SU-DHL-6 (cell line): ENCODE measurements at regions not wholly inside any gene's neighbourhood (a gene's known extent, or its start where the extent isn't known, plus 50 kb on each side); places are given as distances from the start of the nearest gene placed in this dataset.

ENCODE experiments used
- H2AFZ ChIP-seq: fragments of 200-600 bp; sonication (generic); 2 replicates; pipeline ENCODE4 v1.6.1; 2014; ENCODE audit warnings: low read depth, mild to moderate bottlenecking, moderate library complexity, mixed read lengths, antibody characterized with exemption, low read length; ENCODE audit not compliant: severe bottlenecking
- H3F3A ChIP-seq: fragments of 200-600 bp; shearing (Covaris generic); 2 replicates; pipeline ENCODE4 v1.6.0; 2016; ENCODE audit warnings: antibody characterized with exemption, mild to moderate bottlenecking; ENCODE audit not compliant: insufficient read depth
- H3K27ac ChIP-seq: fragments of 200-600 bp; sonication (generic); 2 replicates; pipeline ENCODE4 v1.5.1; 2016; ENCODE audit warnings: low read depth, mild to moderate bottlenecking, low read length, moderate library complexity, mixed read lengths
- H3K27me3 ChIP-seq: fragments of 200-600 bp; sonication (generic), shearing (Covaris generic); 2 replicates; pipeline ENCODE4 v1.6.0; 2014; ENCODE audit warnings: mild to moderate bottlenecking, low read length
- H3K36me3 ChIP-seq: fragments of 200-600 bp; sonication (generic); 2 replicates; pipeline ENCODE4 v1.6.1; 2014; ENCODE audit warnings: mild to moderate bottlenecking, low read length, mixed read lengths
- H3K4me2 ChIP-seq: fragments of 300-600, 200-600 bp; shearing (Covaris generic), sonication (generic); 2 replicates; pipeline ENCODE4 v1.6.0; 2014; ENCODE audit warnings: low read length, low read depth, mild to moderate bottlenecking; ENCODE audit not compliant: poor library complexity, severe bottlenecking
- H3K4me3 ChIP-seq: fragments of 200-600 bp; sonication (generic); 2 replicates; pipeline ENCODE4 v1.5.1; 2014; ENCODE audit warnings: antibody characterized with exemption, low read length, mild to moderate bottlenecking, mixed read lengths; ENCODE audit not compliant: insufficient read depth, poor library complexity, severe bottlenecking
- H3K79me2 ChIP-seq: fragments of 200-600 bp; sonication (generic); 2 replicates; pipeline ENCODE4 v1.6.1; 2014; ENCODE audit warnings: mild to moderate bottlenecking, low read length, moderate library complexity; ENCODE audit not compliant: insufficient read depth
- H3K9ac ChIP-seq: fragments of 200-600 bp; sonication (generic); 2 replicates; pipeline ENCODE4 v1.7.0; 2014; ENCODE audit warnings: mild to moderate bottlenecking, low read length
- H3K9me2 ChIP-seq: fragments of 200-600 bp; sonication (generic); replicated peaks from 2 replicates; pipeline ENCODE4 v1.6.1; 2014; ENCODE audit warnings: low read length; ENCODE audit not compliant: insufficient read depth
- H3K9me3 ChIP-seq: fragments of 200-600 bp; sonication (generic); 2 replicates; pipeline ENCODE4 v1.6.1; 2014; ENCODE audit warnings: low read length, mixed read lengths; ENCODE audit not compliant: insufficient read depth
- H4K20me1 ChIP-seq: fragments of 200-600 bp; sonication (generic); 2 replicates; pipeline ENCODE4 v1.6.1; 2014; ENCODE audit warnings: low read depth, mild to moderate bottlenecking, antibody characterized with exemption, low read length, moderate library complexity, mixed read lengths
- CTCF ChIP-seq: fragments of 200-600 bp; sonication (generic); IDR thresholded peaks from one replicate; pipeline ENCODE4 v1.5.1; 2017; ENCODE audit warnings: antibody characterized with exemption, mild to moderate bottlenecking, low read length, moderate library complexity; ENCODE audit not compliant: insufficient read depth, poor library complexity, severe bottlenecking
- EZH2phosphoT487 ChIP-seq: fragments of 200-600 bp; sonication (generic), shearing (Covaris generic); conservative IDR thresholded peaks from 2 replicates; pipeline ENCODE4 v1.6.1; 2018; ENCODE audit warnings: mild to moderate bottlenecking, antibody characterized with exemption, low read length, moderate library complexity, mixed read lengths

DNA sequence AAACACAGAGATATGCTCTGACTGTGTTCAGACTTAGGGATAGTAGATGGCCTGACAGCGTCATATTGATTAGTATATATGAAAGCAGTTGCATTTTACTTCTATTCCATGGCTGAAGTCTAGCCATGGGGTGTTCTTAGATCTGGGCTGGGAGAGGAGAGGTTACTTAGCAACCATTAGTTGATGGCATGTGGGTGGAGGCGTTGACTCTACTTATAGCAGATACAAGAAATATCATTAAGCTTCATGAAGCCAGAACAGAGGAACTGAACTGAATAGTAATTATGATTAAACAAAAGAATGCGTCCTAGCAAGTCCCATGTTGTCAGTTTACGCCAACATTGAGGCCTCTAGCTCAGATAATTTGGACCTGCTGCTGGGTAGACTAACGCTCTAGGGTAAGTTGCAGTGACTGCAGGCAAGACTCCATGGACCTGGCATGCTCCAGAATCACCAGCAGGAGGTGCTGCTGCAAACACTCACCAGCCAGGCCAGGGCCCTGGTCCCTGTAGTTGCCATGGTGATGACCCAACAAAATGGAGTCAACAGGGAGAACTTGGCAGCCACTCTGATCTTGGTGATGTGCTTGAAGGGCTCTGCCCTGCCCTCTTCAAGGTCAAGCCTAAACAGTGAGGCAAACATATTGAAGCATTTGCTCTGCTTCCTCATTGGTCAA is 477.3 kb downstream of the PREX1 start:
- Histone ChIP-seq H3K79me2 (no peaks in the 10 kb centered on the region), H3K27ac (no peak overlapping the region), H3K9ac (no peak overlapping the region), H3K9me2 (no peaks in the 10 kb centered on the region), H3K9me3 (no peaks in the 10 kb centered on the region), H3K27me3 (no peaks in the 10 kb centered on the region), H2AFZ (no peak overlapping the region), H3F3A (no peaks in the 10 kb centered on the region), H3K4me2 (no peak overlapping the region), H4K20me1 (no peaks in the 10 kb centered on the region), H3K36me3 (no peaks in the 10 kb centered on the region), H3K4me3 (no peak overlapping the region)
- TF ChIP-seq EZH2phosphoT487 (no peak), CTCF (peak; percentile 19)

GRCh38 chr20:48349656-48350055 is 478.1 kb downstream of the PREX1 start:
- no peak overlapping the region for H3K4me2 ChIP-seq

DNA sequence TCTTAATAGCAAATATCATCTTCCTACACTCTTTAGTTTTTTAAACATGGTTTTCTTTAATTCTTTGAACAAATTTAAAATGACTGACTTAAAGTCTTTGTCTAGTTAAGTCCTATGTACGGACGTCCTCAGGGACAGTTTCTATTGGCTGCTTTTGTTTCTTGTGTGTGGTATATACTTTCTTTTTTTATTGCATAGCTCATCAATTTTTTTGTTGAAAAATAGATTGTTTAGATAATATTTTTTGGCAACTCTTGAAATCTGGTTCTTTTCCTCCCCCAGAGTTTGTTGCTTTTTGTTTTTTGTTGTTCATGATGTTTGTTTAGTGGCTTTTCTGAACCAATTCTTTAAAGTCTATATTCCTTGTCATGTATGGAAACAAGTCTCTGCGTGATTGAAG is 479.8 kb downstream of the PREX1 start:
- H3K27me3 ChIP-seq, result no peaks in the 10 kb centered on the region
- H3K79me2 ChIP-seq, result no peaks in the 10 kb centered on the region
- no peak overlapping the region for H3K4me3 ChIP-seq
- H3K4me2 ChIP-seq, result no peak overlapping the region
- no peaks in the 10 kb centered on the region for H3K9me3 ChIP-seq
- no peaks in the 10 kb centered on the region for H3K9me2 ChIP-seq
- no peak for TF ChIP-seq CTCF
- no peak for TF ChIP-seq EZH2phosphoT487
- H4K20me1 ChIP-seq, result no peaks in the 10 kb centered on the region
- H3K36me3 ChIP-seq, result no peaks in the 10 kb centered on the region
- no peaks in the 10 kb centered on the region for H3F3A ChIP-seq
- H3K27ac ChIP-seq, result no peak overlapping the region
- H2AFZ ChIP-seq, result no peak overlapping the region
- H3K9ac ChIP-seq, result no peak overlapping the region

More at GRCh38 chr20:48349656-48350055, 478.1 kb downstream of the PREX1 start:
- Histone ChIP-seq H3F3A (no peaks in the 10 kb centered on the region), H3K9ac (no peak overlapping the region), H3K36me3 (no peaks in the 10 kb centered on the region), H3K27ac (no peak overlapping the region), H3K9me2 (no peaks in the 10 kb centered on the region), H3K79me2 (no peaks in the 10 kb centered on the region), H4K20me1 (no peaks in the 10 kb centered on the region), H3K27me3 (no peaks in the 10 kb centered on the region), H3K4me3 (no peak overlapping the region), H2AFZ (no peak overlapping the region), H3K9me3 (no peaks in the 10 kb centered on the region)
- TF ChIP-seq CTCF (no peak), EZH2phosphoT487 (no peak)
